Bronchial epithelial cell (primary cell): ENCODE measurements at regions not wholly inside any gene's neighbourhood (a gene's known extent, or its start where the extent isn't known, plus 50 kb on each side); places are given as distances from the start of the nearest gene placed in this dataset.

ENCODE experiments used
- DNase-seq: peaks from one replicate; pipeline ENCODE4 v3.0.0-alpha.2; 2010; ENCODE audit warnings: low read depth
- FAIRE-seq: peaks from 2 replicates; lab custom pipeline; 2011; peaks lifted over from hg19 to GRCh38; lab: Jason Lieb, UNC
- H3K27me3 ChIP-seq: 2 replicates; pipeline ENCODE4 v1.5.1; 2011; ENCODE audit warnings: low read length; ENCODE audit not compliant: control insufficient read depth, insufficient read depth
- H3K36me3 ChIP-seq: 2 replicates; pipeline ENCODE4 v1.5.1; 2011; ENCODE audit warnings: low read length; ENCODE audit not compliant: control insufficient read depth, insufficient read depth
- H3K4me3 ChIP-seq: 2 replicates; pipeline ENCODE4 v1.5.1; 2011; ENCODE audit warnings: mild to moderate bottlenecking, low read depth, low read length, control low read depth
- TF ChIP-seq, protein P1 (sequence below): IDR thresholded peaks from 2 replicates; pipeline ENCODE4 v1.5.1; 2011; ENCODE audit warnings: mild to moderate bottlenecking, moderate library complexity, low read length, control low read depth, inconsistent platforms; ENCODE audit not compliant: insufficient read depth, severe bottlenecking

DNA sequence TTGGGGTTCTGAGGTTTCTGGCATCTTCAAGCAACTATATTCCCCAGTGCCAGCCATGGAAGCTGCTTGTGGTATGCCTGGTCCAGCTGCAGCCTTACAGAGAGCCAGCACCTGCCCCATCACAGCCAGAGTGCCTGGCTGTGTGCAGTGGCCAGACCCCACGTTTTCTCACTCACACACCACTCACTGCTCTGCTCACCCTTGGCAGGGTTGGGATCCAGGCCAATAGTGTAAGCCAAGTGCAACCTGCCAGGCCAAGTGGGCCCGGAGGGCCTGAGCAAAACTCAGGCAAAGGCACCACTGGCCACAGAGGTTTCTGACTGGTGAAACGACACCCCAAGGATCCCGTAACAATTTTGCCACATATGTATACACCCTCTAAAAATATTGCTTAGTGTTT is 67.9 kb upstream of the EYA4 start:
- Histone ChIP-seq H3K27me3 (no peaks in the 10 kb centered on the region), H3K4me3 (no peak overlapping the region), H3K36me3 (no peaks in the 10 kb centered on the region)
- DNase-seq: no peak
- FAIRE-seq: no peak
- TF ChIP-seq, protein P1, sequence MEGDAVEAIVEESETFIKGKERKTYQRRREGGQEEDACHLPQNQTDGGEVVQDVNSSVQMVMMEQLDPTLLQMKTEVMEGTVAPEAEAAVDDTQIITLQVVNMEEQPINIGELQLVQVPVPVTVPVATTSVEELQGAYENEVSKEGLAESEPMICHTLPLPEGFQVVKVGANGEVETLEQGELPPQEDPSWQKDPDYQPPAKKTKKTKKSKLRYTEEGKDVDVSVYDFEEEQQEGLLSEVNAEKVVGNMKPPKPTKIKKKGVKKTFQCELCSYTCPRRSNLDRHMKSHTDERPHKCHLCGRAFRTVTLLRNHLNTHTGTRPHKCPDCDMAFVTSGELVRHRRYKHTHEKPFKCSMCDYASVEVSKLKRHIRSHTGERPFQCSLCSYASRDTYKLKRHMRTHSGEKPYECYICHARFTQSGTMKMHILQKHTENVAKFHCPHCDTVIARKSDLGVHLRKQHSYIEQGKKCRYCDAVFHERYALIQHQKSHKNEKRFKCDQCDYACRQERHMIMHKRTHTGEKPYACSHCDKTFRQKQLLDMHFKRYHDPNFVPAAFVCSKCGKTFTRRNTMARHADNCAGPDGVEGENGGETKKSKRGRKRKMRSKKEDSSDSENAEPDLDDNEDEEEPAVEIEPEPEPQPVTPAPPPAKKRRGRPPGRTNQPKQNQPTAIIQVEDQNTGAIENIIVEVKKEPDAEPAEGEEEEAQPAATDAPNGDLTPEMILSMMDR: no peak

DNA sequence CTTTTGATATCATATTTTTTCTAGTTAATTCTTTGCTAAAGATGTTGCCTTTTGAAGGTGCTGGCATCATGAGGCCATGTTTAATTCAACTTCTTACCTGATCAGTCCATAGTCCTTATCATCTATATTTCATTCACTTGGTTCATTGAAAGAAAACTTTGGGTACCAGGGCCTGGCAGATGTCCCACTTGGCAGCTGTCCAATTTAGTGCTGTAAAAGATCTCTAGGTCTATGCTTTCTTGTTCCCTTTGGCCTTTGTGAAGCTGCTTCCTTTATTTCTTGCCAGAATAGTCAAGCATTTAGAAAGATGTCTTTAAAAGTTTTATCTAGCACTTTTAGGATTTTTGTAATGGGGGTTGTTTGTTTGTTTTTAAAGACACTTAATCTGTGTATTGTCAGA is 61.7 kb upstream of the EYA4 start:
- no peak overlapping the region for H3K4me3 ChIP-seq
- FAIRE-seq: no peak
- TF ChIP-seq, protein P1: no peak
- no peaks in the 10 kb centered on the region for H3K27me3 ChIP-seq
- H3K36me3 ChIP-seq: no peaks in the 10 kb centered on the region
- no peak for DNase-seq

DNA sequence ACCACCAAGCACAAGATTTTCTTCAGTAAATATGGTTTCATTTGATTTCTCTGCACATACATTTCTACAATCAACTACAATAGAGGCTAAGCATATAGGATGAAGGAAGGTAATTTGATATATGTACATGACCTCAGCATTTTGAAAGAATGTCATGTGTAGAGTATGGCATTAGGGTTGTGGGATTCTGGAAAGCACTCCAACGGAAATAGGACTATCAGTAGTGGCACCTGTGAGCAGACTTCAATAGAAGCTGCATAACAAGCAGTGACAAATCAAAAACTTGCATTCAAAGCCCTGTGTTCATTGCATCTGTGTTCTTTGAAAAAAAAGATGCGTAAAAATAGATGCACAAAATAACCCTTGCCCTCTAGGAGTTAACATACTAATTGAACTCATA is 57.5 kb upstream of the EYA4 start:
- TF ChIP-seq, protein P1: no peak
- no peak for FAIRE-seq
- no peaks in the 10 kb centered on the region for H3K36me3 ChIP-seq

DNA sequence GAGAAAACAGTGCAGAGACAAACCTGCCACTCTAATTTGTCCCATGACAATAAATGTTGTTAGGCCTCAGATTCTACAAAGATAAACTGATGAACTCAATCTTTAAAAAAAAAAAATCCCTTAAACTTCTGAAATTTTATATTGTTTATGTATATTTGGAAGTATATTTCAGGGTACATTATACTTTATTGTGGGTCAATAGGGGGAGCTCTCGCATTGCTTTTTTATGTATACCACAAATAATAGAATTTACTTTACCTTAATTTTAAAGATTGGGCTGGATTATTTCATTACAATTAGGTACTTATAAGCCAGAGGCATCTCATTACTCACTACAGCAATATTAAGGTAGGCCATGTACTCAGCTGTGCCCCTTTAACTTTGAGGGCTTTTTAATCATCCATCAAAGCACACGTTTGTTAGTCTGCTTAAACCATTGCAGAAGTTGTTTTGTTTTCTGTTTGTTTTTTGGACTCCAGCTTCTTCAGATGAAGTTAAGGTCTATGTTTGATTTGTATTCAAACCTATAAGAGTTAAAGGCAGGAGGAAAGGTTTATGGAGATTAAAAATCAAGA is 56.3 kb upstream of the EYA4 start:
- DNase-seq: peak; percentile 34
- TF ChIP-seq, protein P1: peak; percentile 32
- no peaks in the 10 kb centered on the region for H3K36me3 ChIP-seq
- no peaks in the 10 kb centered on the region for H3K27me3 ChIP-seq
- FAIRE-seq: no peak
- no peak overlapping the region for H3K4me3 ChIP-seq

More for the DNA sequence above, 57.5 kb upstream of the EYA4 start:
- DNase-seq: no peak
- Histone ChIP-seq H3K27me3 (no peaks in the 10 kb centered on the region), H3K4me3 (no peak overlapping the region)

DNA sequence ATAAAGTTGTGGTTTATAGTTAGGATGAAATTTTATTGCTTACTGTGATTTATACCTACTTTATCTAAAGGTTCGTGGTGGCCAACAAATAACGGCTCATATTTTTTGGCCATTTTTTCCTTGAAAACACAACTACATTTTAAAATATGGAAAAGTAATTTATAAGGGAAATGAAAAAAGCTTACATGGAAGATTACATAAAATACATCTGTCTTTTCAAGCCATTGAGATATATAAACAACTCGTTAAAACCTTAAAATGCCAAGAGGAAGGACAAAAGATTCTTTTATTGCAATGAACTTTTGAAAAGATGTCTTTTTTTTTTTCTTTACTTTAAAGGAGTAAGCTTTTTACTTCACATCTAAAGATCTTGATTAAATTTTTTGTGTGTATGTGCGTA is 55.4 kb upstream of the EYA4 start:
- Histone ChIP-seq H3K4me3 (no peak overlapping the region), H3K27me3 (no peaks in the 10 kb centered on the region), H3K36me3 (no peaks in the 10 kb centered on the region)
- no peak for FAIRE-seq
- TF ChIP-seq, protein P1: no peak
- DNase-seq: no peak

DNA sequence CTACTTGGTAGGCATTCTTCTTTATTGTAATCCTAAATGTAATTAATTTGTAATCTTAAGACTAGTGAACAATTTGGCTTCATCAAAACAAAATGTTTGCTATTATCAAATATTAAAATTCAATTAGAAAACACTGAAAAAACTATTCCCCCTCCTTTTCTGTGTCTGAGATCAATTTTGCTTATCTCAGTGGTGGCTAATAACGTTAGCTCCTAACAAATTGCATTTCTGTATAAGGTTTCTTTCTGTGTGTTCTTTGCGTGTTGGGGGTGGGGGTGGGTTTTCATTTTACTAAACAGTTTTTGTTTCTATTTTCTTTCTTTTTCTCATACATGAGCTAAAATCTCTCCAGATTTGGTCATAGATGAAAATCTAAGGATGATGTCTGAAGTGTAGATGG is 54.0 kb upstream of the EYA4 start:
- TF ChIP-seq, protein P1: no peak
- no peak overlapping the region for H3K4me3 ChIP-seq
- DNase-seq (no peak), FAIRE-seq (no peak)
- no peaks in the 10 kb centered on the region for H3K36me3 ChIP-seq
- H3K27me3 ChIP-seq: no peaks in the 10 kb centered on the region
